ENCODE measurements at regions not wholly inside any gene's neighbourhood (a gene's known extent, or its start where the extent isn't known, plus 50 kb on each side); places are given as distances from the start of the nearest gene placed in this dataset.

DNA sequence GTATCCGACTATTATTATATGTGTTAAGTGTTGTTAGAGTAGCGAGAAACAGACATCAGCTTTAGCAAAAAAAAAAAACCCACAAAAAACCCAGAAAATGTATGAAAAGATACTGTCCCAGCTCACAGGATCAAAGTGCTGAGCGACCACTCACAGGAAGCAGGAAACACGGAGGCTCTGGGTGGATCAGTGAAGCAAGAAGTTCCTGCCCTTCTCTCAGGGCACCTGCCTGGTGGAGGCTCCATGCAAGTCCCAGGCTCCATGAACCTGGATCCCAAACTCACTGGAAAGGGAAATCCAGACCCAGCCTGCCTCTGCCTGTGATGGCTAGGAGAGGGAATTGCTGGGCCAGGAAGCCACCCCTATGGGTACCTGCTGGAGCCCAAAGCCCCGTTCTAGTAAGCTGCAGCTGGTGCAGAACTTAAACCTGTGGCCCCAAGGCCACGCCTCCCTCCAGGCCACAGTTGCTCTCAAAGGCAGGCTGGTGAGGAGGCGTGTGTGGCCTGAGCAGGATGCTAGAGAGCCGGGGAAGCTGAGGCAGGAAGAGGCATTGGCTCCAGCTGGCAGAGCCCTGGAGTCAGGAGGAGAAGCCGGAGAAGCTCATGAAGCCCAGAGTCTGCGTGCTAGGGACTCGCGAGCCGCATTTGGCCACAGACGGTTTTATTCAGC lies 63.5 kb upstream of the TAF1B start:
- TF ChIP-seq CTCF (IDR thresholded peaks at IDR 0.05) (no peak), EP300 (IDR thresholded peaks at IDR 0.05; ENCODE audit: low read depth) (no peak), POLR2A (IDR thresholded peaks at IDR 0.05) (no peak)
